Epidermal melanocyte (primary cell): ENCODE measurements at regions not wholly inside any gene's neighbourhood (a gene's known extent, or its start where the extent isn't known, plus 50 kb on each side); places are given as distances from the start of the nearest gene placed in this dataset.
"Not testable (repeated sequence)": the region's sequence is repeated elsewhere in the genome, so short reads cannot be mapped to it uniquely, and the experiment has no call there.

Experiments
- DNase-seq: peaks from one replicate; pipeline ENCODE4 v3.0.0; 2011; ENCODE audit warnings: low spot score; ENCODE audit not compliant: insufficient read length

DNA sequence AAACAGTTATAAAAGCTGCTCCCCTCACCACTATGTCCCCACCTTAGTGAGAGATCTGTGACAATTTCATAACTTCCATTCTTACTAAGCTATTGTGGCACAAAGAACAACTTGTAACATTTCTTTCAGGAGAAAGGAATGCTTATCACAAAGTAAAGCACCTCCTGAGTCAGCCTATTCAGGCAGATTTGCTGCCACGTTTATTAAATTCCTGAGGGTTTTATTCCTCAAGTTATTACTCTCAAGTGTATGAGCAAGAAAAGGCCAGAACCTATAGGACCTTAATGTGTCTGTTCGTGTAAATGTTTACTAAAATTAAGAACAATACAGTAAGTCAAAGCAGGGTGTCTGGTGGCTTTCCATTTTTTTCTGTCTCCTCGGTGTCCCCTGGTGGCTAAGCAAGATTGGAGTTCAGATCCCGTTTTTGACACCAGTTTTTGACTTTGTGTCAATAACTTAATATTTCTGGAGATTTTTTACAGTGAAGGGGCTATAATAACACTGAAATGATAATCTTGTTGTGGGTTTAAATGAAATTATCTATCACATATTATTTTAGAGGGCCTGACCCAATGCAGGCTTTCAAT is 1539.6 kb downstream of the BRINP3 start:
- DNase-seq: no peak

DNA sequence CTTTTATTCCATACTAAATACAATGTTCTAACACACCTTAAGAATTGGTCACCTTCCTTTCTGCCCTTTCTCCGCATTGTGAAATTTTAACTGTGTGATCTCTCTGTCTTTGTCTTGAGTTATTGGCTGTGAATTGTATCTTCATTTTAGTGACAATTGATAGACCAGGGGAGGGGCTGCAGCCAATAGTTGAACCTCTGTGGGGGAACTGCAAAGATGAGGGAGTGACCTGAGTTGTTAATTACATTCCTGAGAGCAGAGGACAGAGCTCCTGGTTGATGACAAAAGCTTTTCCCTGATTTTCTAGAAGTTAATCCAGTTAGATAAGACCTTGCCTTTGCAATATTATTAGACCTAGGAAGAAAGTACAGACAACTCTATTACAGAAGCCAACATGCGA is 1535.7 kb downstream of the BRINP3 start:
- no peak for DNase-seq

DNA sequence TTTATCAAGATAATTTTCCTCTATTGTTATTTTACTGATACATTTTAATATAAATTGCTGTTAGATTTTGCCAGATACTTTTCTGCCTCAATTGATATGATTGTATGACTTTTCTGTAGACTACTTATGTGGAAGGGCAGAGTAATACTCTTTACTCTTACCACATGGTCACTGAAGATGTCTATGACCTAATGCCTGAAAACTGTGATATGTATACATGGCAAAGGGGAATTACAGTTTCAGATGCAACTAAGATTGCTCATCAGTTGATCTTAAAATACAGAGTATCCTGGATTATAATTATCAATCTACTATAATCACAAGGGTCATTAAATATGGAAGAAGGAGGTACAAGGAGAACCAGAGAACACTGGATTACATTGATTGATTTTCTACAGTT is 1528.0 kb downstream of the BRINP3 start:
- no peak for DNase-seq

DNA sequence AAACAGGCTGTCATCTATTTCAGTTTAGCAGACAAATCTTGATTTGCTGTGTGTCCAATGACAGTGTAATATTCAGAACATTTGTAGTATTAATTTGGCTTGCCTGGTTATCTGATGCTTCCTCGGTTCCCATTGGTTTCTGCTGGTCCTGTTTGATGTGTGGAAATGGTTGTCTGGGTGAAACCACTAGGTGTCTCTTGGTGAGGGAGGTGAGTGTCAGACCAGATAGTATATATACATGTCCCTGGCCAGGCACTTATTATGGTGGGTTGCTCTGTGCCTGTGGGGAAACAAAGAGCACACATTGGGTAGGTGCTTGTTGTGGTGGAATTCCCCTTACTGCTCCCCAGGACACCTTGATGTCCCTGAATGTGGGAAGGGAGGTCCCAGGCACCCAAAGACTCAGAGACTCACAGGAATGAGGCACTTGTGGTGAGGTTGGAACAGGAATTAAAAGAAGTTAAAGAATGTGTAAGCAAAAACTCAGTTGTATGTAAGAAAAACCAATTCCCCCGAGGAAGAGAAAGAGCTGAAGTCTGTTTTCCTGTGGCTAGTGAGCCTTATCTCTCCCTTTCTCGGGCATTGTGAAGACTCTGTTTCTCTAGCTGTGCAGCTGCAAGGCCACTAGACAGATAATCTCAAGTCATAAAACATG is 1519.1 kb downstream of the BRINP3 start:
- no peak for DNase-seq

DNA sequence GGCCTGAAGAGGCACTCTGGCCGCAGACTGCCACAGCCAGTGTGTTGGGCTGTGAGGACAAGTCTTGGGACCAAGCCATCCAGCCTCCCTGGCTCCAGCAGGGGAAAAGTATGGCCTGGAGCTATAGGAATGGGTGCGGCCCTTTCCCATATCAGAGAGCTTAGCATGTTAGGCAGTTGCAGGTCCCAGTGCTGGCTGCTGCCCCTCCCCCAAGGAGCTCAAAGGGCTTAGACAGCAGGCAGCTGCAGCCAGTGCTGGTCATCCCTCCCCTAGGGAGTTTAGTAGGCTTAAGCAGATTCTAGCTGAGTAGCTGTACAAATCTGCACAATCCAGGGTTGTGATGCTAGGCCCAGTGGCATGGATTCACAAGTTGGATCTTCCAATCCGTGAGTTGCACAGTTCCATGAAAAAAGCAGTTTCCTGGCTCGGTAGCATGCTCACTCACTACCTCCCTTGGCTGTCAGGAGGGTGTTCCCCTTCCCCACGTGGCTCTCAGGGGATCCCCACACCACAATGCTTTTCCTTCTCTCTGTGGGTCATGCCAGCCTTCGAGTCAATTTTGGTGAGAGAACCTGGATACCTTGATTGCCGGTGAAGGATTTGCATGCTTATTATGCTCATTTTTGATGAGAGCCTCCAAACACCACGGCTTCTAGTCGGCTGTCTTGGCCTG is 1490.8 kb downstream of the BRINP3 start:
- DNase-seq: no peak

DNA sequence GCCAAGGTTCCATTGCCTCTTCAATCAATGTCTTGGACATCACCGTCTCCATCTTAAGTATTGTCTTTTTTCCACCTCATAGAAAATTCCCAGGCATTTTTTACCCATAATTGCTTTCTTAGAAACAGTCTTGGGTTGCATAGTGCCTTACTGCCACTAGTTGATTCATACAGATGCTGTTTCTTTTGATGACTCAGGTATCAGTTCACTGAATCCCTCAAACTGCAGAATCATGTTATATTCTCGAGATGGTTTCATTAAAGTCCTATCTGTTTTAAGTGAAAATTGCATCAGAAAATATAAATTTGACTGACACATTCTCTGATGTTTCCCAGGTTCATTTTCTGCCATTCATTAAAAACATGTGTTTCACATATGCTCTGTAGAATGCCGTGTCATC is 1489.1 kb downstream of the BRINP3 start:
- DNase-seq: no peak

DNA sequence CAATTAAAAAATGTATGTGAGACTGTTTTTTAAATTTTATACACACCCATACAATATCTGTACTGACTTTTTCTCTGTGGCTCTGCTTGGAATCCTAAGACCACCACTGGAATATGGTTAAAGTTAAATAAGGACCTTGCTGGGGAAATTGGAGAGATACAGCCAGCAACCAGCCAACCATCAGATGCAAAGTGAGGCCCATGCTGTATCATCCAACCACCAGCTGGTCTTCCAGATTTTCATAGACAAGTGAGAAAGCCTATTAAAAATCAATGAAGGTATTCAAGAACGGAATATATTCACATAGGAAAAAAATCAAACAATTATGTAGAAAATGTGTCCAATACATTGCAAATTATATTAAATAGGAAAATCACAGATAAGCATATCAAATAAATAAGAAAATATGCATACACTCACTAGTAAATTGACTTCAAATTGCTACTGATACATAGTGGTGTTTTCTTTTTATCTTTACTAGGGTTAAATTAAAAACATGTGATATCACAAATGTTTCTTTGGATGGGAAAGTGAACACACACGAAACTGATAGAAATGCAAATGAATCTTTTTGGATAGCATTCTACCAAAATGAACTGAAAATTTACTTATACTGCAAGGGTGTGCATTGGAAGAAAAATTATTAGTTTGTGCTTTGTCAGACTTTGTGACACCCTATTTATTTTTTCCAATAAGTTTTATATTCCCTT is 1486.3 kb downstream of the BRINP3 start:
- DNase-seq: no peak

DNA sequence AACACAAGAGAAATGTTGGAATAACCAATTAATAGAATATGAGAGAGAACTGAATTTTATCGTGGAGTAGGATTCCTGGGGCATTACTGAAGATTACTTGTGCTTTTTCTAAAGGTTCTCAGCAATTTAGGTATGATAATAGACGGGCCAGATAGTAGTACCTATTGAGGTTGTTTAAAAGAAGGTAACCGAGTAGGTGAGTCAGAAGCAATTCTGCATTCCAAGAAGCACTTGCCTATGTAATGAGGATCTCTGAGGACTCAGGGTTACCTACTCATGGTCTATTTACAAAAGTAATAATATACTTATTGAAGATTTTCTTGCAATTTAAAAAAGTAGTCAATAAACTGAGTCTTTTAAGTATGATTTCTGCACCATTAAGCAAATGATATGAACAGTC is 1469.8 kb downstream of the BRINP3 start:
- DNase-seq: no peak

DNA sequence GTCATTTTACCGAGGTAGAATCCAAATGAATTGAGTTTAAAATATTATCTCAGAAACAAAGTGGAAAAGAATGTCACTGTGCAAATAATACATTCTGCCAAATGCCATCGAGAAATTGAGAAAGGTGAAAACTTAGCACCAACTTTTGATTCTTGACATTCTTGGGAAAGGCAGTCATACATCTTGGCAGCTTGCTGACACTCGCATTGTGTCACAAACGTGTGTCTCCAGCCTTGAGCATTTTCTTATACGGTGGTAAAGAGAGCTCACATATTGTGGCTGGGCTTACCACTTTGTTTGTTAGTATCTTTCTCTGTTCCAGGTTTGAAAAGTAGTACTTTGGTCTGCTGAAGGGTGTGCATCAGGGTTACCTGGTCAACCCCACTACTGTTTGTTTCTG is 1456.1 kb downstream of the BRINP3 start:
- no peak for DNase-seq

DNA sequence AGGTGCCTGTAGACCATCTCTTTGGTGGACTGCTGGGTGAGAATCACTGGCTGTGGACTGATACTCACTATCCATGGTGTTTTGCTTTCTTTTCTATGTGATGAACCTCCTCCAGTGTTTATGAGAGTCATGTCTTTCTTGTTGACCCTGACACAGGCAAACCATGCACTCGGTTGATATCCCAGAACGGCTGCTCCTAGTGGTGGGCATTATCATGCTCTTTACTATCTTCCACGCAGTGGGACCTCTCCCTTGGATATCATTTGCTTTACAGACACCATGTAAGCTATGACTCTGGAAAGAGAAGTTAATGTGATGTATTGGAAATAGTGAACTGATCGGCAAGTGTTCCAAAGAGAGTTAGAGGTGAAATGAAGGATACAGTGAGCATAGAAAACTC is 1455.6 kb downstream of the BRINP3 start:
- no peak for DNase-seq

DNA sequence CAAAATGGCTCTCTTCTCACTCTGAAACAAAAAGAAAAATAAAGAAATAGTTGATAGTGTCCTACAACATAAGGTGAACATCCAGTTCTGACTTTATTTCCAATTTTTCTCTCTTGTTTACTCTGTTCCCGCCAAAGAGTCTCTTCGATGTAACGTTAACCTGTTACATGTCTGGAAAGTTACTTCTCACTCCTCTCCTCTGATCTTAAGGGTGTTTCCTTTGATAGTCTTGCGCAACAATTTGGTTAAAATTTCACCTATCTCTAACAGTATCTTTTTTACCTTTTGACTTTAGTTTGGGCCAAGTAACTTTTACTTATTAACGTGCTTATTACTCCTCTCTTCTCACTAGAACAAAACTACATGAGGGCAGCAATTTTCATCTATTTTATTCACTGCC is 1450.2 kb downstream of the BRINP3 start:
- no peak for DNase-seq

DNA sequence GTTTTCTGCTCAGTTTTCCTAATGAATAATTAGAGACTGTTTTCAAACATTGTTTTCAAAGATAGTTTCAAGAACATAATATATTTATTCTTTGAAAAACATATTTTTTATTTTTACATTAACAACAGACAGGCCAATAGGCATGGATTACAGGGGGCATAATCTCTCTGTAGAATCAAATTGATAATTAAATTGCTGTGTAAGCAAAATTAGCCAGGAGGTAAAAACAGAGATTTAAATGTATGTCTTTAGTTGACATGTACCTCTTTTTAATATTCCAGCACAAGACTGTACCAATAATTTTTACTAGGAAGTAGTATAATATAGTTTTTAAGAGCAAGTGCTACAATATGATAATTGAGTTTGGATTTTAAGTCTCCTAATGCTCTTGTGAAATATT is 1444.5 kb downstream of the BRINP3 start:
- no peak for DNase-seq

DNA sequence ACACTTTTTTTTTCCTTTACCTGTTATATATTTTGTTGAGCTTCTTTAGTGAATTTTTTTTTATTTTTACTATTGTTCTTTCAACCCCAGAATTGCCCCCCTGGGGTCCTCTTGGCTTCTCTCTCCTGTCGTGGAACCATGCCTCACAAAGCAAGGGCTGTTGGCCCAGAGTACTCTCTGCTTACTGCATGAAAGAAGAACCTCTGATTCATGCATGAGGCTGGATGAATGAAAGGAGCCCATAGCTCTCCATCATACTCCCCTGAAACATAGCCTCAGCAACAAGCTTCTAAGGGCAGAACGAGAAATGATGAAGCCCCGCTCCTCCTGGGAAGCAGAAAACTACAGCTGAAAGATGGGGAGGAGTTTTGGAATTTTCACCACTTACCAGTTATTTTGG is 1441.0 kb downstream of the BRINP3 start:
- no peak for DNase-seq

DNA sequence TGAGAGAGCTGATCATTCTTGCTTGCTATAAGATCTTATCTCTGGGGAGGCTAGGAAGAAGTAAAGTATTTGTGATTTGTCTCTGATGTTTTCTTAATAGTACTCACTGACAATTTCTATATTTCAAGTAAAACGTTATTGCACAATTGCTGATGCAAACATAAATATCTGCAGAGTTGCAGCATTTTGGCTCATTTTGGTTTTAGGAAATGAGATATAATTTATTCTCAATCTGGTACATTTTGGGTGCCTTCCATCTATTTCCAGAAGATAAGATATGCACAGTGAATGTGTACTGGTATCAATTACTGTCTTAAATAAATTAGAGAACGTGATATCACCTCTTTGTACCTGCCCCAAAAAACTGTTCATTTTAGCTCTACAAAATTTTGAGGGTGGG is 1431.5 kb downstream of the BRINP3 start:
- DNase-seq: no peak

DNA sequence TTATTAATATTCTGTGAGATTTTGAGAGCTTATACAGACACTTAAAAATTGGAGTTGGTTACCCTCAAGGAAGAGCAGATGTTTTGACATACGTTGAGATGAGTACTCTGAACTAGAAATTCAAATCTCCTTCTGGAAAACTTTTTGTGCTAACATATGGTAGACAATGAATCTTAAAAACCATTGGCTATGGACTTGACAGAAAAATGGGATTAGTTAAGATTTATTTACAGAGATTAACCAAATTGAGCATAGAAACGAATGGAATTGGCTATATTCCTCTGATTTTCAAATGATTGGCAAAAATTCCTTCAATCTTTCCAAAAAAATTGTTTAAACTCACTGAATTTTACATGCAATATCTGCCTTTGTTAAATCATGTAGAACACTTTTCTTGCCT is 1392.9 kb downstream of the BRINP3 start:
- DNase-seq: no peak

DNA sequence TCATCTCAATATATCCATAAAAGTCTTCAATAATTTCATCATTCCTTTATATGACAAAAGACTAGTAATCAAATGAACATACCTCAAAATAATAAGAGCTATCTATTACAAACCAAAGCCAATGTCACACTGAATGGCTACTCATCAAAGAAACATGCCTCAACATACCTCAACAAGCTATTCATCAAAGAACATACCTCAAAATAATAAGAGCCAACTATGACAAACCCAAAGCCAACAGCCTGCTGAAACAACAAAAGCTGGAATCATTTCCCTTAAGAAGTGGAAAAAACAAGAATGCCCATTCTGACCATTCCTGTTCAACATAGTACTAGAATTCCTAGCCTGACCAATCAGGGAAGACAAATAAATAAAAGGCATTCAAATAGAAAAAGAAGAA is 1373.7 kb downstream of the BRINP3 start:
- DNase-seq: no peak

DNA sequence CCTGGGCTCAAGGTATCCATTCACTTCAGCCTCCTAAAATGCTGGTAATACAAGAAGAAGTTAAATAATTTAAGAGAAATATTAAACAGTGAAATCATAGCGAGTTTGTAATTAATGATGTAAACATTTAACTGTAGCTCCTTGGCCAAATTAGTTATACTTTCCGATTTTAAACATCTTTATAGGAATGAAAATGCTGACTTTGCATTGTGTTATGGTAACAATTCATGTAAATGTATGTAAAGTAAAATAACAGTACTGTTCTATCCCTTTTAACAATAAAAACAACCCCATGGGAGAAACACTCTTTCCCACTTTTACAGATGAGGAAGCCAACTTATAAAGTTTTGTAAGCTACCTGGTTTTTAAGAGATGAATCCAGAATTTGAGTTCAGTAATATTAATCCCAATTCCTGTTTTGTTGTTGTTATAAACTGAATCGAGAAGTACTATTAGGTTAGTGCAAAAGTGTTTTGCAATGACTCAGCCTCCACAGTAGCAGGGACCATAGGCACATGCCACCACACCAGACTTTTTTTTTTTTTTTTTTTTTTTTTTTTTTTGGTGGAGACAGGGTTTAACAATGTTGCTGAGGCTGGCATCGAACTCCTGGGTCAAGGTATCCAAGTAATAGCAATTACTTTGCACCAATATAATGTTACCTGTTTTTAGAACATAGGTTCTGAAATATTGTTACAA is 1360.4 kb downstream of the BRINP3 start:
- DNase-seq: no peak

DNA sequence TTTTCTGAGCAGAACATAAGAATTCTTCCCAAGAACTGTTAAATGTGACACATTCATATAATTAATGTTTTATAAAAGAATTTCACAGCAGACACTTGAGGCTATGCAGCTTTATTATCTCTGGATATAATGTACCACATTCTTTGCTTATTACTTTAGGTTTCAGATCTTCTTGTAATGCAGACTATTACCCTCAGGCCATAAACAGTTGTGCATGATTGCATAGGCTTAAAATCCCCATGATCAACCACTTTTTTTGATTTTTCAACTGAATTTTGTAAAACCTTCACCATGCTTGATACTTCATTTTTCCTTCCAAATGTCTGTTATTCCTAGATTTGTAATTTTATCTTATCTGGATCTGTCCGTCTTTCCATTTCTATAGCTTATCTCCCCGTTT is 1355.7 kb downstream of the BRINP3 start:
- DNase-seq: no peak

DNA sequence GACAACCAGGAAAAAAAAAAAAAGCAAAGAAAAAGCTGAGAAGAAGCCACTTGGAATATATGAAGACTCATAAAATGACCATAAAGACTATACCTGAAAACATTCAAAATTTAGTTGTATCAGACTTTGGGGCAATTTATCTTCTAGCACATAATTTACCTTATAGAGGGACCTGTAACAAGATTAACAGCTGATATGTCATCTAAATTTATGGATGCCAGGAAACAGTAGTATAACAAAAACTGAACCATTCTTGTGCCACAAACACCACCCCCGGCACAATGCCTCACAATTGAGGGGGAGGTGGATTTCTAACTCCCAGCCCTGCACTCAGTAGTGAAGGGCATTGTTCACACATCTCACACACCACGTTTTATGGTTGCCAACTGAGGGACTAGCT is 1352.0 kb downstream of the BRINP3 start:
- no peak for DNase-seq

DNA sequence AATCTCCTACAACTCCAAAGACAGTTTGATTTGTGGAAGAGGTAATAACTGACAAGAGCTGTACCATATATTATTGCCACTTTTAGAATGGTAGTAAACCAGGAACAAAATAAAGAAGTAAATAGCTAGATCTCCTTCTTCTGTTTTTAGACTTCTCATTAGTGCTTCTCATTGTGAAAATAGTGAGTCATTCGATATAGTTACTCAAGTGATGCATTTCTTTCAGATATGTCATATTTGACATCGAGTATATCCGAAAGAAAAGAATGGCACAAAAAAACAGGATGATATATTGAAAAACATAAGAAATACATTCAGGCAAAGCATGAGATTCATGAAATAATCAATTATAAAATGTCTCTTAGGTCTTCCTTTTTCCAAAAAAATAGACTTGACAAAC is 1346.1 kb downstream of the BRINP3 start:
- no peak for DNase-seq

DNA sequence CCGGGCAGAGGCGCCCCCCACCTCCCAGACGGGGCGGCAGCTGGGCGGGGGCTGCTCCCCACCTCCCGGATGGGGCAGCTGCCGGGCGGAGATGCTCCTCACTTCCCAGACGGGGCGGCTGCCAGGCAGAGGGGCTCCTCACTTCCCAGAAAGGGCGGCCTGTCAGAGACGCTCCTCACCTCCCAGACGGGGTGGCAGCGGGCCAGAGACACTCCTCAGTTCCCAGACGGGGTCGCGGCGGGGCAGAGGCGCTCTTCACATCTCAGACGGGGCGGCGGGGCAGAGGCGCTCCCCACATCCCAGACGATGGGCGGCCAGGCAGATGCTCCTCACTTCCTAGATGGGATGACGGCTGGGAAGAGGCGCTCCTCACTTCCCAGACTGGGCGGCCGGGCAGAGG is 1337.9 kb downstream of the BRINP3 start:
- not testable (repeated sequence) for DNase-seq

DNA sequence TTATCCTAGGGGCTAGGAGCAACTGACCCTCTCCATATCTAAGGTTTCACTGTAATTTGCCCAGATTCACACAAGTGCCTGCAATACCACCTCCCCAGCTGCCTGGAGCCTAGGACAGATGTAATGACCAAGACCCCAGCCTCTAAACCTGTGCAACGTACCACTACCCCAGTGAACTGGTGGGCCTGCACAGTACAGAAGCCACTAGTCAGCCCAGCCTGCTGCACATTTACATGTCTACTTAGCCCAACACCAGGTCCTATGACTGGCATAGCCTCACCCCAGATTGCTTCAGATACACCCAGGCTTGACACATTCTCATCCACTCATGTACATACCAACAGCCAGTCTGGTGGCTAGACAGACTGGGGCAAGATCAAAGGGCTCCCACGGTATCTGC is 1336.6 kb downstream of the BRINP3 start:
- DNase-seq: no peak
